ENCODE measurements at regions not wholly inside any gene's neighbourhood (a gene's known extent, or its start where the extent isn't known, plus 50 kb on each side); places are given as distances from the start of the nearest gene placed in this dataset.

- ChIA-PET CTCF (no interaction called here), POLR2A (no interaction called here)
- DNase-seq (ENCODE audit: extremely low spot score) = no peak
- no peak for TF ChIP-seq CTCF (IDR thresholded peaks at IDR 0.05; ENCODE audit: control extremely low read depth, extremely low read depth, low read depth, missing control alignments)
These were observed 728.8 kb downstream of the NR2F2 start for GRCh38 chr15:97059281-97059680.

GRCh38 chr15:97061392-97061791, 730.9 kb downstream of the NR2F2 start:
- CTCF ChIA-PET = no interaction called here

GRCh38 chr15:97071668-97072067, 741.2 kb downstream of the NR2F2 start:
- ChIA-PET CTCF (interaction anchor here (2.2 kb wide), 1 partner anchor 34 kb away, joined by 5 read pairs; no protein-coding TSS in a partner anchor), POLR2A (no interaction called here)
- TF ChIP-seq CTCF (IDR thresholded peaks at IDR 0.05; ENCODE audit: control extremely low read depth, extremely low read depth, low read depth, missing control alignments) = no peak
- no peak for DNase-seq (ENCODE audit: extremely low spot score)

More at GRCh38 chr15:97061392-97061791, 730.9 kb downstream of the NR2F2 start:
- POLR2A ChIA-PET = no interaction called here
- no peak for TF ChIP-seq CTCF (IDR thresholded peaks at IDR 0.05; ENCODE audit: control extremely low read depth, extremely low read depth, low read depth, missing control alignments)
- DNase-seq (ENCODE audit: extremely low spot score) = no peak

GRCh38 chr15:97072545-97072944, 742.0 kb downstream of the NR2F2 start:
- TF ChIP-seq CTCF (IDR thresholded peaks at IDR 0.05; ENCODE audit: control extremely low read depth, extremely low read depth, low read depth, missing control alignments) = no peak
- DNase-seq (ENCODE audit: extremely low spot score) = no peak
- ChIA-PET CTCF (interaction anchor here (2.2 kb wide), 1 partner anchor 33 kb away, joined by 5 read pairs; no protein-coding TSS in a partner anchor), POLR2A (no interaction called here)

GRCh38 chr15:97076011-97076410, 745.5 kb downstream of the NR2F2 start:
- TF ChIP-seq CTCF (IDR thresholded peaks at IDR 0.05; ENCODE audit: control extremely low read depth, extremely low read depth, low read depth, missing control alignments) = no peak
- no peak for DNase-seq (ENCODE audit: extremely low spot score)
- POLR2A ChIA-PET = no interaction called here
- CTCF ChIA-PET = no interaction called here

- ChIA-PET POLR2A (no interaction called here), CTCF (interaction anchor here (1.7 kb wide), 1 partner anchor 19 kb away, joined by 4 read pairs; no protein-coding TSS in a partner anchor)
- no peak for DNase-seq (ENCODE audit: extremely low spot score)
- TF ChIP-seq CTCF (IDR thresholded peaks at IDR 0.05; ENCODE audit: control extremely low read depth, extremely low read depth, low read depth, missing control alignments) = no peak
These were observed 747.5 kb downstream of the NR2F2 start for GRCh38 chr15:97077975-97078374.

- no peak for DNase-seq (ENCODE audit: extremely low spot score)
These were observed 748.1 kb downstream of the NR2F2 start for GRCh38 chr15:97078591-97078990.

More at GRCh38 chr15:97078591-97078990, 748.1 kb downstream of the NR2F2 start:
- TF ChIP-seq CTCF (IDR thresholded peaks at IDR 0.05; ENCODE audit: control extremely low read depth, extremely low read depth, low read depth, missing control alignments) = no peak
- ChIA-PET POLR2A (no interaction called here), CTCF (interaction anchor here (1.7 kb wide), 1 partner anchor 18 kb away, joined by 4 read pairs; no protein-coding TSS in a partner anchor)

Measured in GM10248 (cell line).